Esophagus muscularis mucosa (tissue), 3 donors: ENCODE measurements at regions not wholly inside any gene's neighbourhood (a gene's known extent, or its start where the extent isn't known, plus 50 kb on each side); places are given as distances from the start of the nearest gene placed in this dataset.

Source experiments
- CTCF ChIP-seq, 3 experiments: fragments of 200-600 bp in 2 of 3; fragments of 450-650 bp in 1 of 3; sonication (generic) in 2 of 3; IDR thresholded peaks; one replicate each; pipeline ENCODE4 v1.5.1; 2017 to 2019; ENCODE audit warnings: antibody characterized with exemption in 3 of 3, mild to moderate bottlenecking in 2 of 3, moderate library complexity in 1 of 3
- EP300 ChIP-seq: sonication (generic); formaldehyde crosslinking; IDR thresholded peaks from one replicate; pipeline ENCODE4 v1.6.1; 2017; ENCODE audit warnings: antibody characterized with exemption

GRCh38 chr4:20037745-20038144, 214.0 kb upstream of the SLIT2 start:
- TF ChIP-seq CTCF (IDR thresholded peaks at IDR 0.05) (no peak), EP300 (no peak)
